HCT116 (cell line): ENCODE measurements at regions not wholly inside any gene's neighbourhood (a gene's known extent, or its start where the extent isn't known, plus 50 kb on each side); places are given as distances from the start of the nearest gene placed in this dataset.

Experiments
- CTCF ChIP-seq, 3 experiments: fragments of 200-600 bp in 1 of 3; sonication (generic) in 1 of 3; IDR thresholded peaks in 2 of 3; conservative IDR thresholded peaks in 1 of 3; 2 replicates each; pipeline ENCODE4 v1.5.1; 2012 to 2017; ENCODE audit warnings: low read depth in 2 of 3, low read length in 2 of 3, antibody characterized with exemption in 1 of 3, borderline replicate concordance in 1 of 3, control low read depth in 1 of 3, mild to moderate bottlenecking in 1 of 3, mixed read lengths in 1 of 3, mixed run types in 1 of 3, moderate library complexity in 1 of 3; ENCODE audit not compliant: insufficient read depth in 1 of 3
- EZH2phosphoT487 ChIP-seq: fragments of 200-600 bp; IDR thresholded peaks from 2 replicates; pipeline ENCODE4 v1.6.1; 2018; ENCODE audit warnings: antibody characterized with exemption, borderline replicate concordance
- POLR2A ChIP-seq: IDR thresholded peaks from 2 replicates; pipeline ENCODE4 v1.7.0; 2011; ENCODE audit warnings: borderline replicate concordance; ENCODE audit not compliant: insufficient read depth, insufficient read length; ENCODE audit errors: extremely low read depth
- POLR2AphosphoS5 ChIP-seq: IDR thresholded peaks from 2 replicates; pipeline ENCODE4 v1.6.1; 2011; ENCODE audit warnings: mild to moderate bottlenecking, low read depth, low read length, moderate library complexity
- TCF7L2 ChIP-seq: IDR thresholded peaks from 2 replicates; pipeline ENCODE4 v1.7.0; 2011; ENCODE audit warnings: borderline replicate concordance, inconsistent platforms; ENCODE audit not compliant: insufficient read depth, insufficient read length; ENCODE audit errors: extremely low read depth
- YY1 ChIP-seq: IDR thresholded peaks from 2 replicates; pipeline ENCODE4 v1.6.1; 2011; ENCODE audit warnings: low read length, low read depth, moderate library complexity, mild to moderate bottlenecking; ENCODE audit not compliant: insufficient replicate concordance; ENCODE audit errors: extremely low read depth

- TF ChIP-seq CTCF (IDR thresholded peaks at IDR 0.05 in 2 of 3, conservative IDR thresholded peaks at IDR 0.05 in 1 of 3; ENCODE audit: borderline replicate concordance in 1 of 3, insufficient read depth in 1 of 3, low read depth in 2 of 3, low read length in 2 of 3) (no peak), EZH2phosphoT487 (no peak), POLR2A (no peak), POLR2AphosphoS5 (no peak), TCF7L2 (no peak), YY1 (no peak)
Measured at GRCh38 chr2:64787698-64788097, 134.0 kb upstream of the SERTAD2 start.
